H1 (cell line): ENCODE measurements at regions not wholly inside any gene's neighbourhood (a gene's known extent, or its start where the extent isn't known, plus 50 kb on each side); places are given as distances from the start of the nearest gene placed in this dataset.

Experiments used
- CTCF ChIA-PET: fragments of 300-600 bp; sonication (Branson Sonifier 250); formaldehyde crosslinking; loops from one replicate; lab custom pipeline; 2021; ENCODE audit not compliant: partially characterized antibody; lab: Charles Lee
- POLR2A ChIA-PET: fragments of 300-600 bp; sonication (Branson Sonifier 250); formaldehyde crosslinking; loops from one replicate; lab custom pipeline; 2021; ENCODE audit warnings: inconsistent platforms; ENCODE audit not compliant: partially characterized antibody; lab: Charles Lee
- DNase-seq, 2 experiments: peaks; one replicate each; pipeline versions ENCODE4 v3.0.0 to v3.0.0-alpha.2; 2010 to 2022; ENCODE audit warnings: low spot score in 2 of 2, low read depth in 1 of 2, mixed read lengths in 1 of 2
- FAIRE-seq: peaks from 2 replicates; lab custom pipeline; 2011; peaks lifted over from hg19 to GRCh38; lab: Jason Lieb, UNC
- H2AFZ ChIP-seq: 2 replicates; pipeline ENCODE4 v1.8.1; 2012; ENCODE audit warnings: low read length, inconsistent platforms
- H2AK5ac ChIP-seq: 2 replicates; pipeline ENCODE4 v1.6.1; 2013; ENCODE audit warnings: low read depth, low read length
- H2BK120ac ChIP-seq: replicated peaks from 2 replicates; pipeline ENCODE3; 2013; ENCODE audit warnings: low read depth, low read length, inconsistent platforms
- H2BK12ac ChIP-seq: 2 replicates; pipeline ENCODE4 v1.6.1; 2013; ENCODE audit warnings: low read depth, low read length
- H2BK15ac ChIP-seq: 2 replicates; pipeline ENCODE4 v1.6.1; 2013; ENCODE audit warnings: low read length
- H2BK20ac ChIP-seq: 2 replicates; pipeline ENCODE4 v1.6.1; 2013; ENCODE audit warnings: low read length
- H2BK5ac ChIP-seq: 2 replicates; pipeline ENCODE4 v1.6.1; 2013; ENCODE audit warnings: low read depth, low read length
- H3K14ac ChIP-seq: 2 replicates; pipeline ENCODE4 v1.6.1; 2013; ENCODE audit warnings: inconsistent platforms; ENCODE audit not compliant: insufficient read length
- H3K18ac ChIP-seq: 2 replicates; pipeline ENCODE4 v1.6.1; 2013; ENCODE audit warnings: low read length; ENCODE audit errors: extremely low read depth
- H3K23ac ChIP-seq: 2 replicates; pipeline ENCODE4 v1.6.1; 2013; ENCODE audit warnings: inconsistent platforms; ENCODE audit not compliant: insufficient read length
- H3K23me2 ChIP-seq: 2 replicates; pipeline ENCODE4 v1.6.1; 2013; ENCODE audit warnings: low read depth, low read length
- H3K27ac ChIP-seq: 2 replicates; pipeline ENCODE4 v1.6.1; 2011; ENCODE audit warnings: low read depth, low read length, inconsistent platforms
- H3K27me3 ChIP-seq, 4 experiments: replicated peaks in 1 of 4; 1 replicate in 1 of 4; 2 replicates in 3 of 4; pipeline versions ENCODE4 v1.6.1 to v1.8.1; 2011 to 2013; ENCODE audit warnings: low read length in 3 of 4, mild to moderate bottlenecking in 3 of 4, inconsistent platforms in 2 of 4, mixed read lengths in 2 of 4, moderate library complexity in 1 of 4; ENCODE audit not compliant: control insufficient read depth in 3 of 4, insufficient read depth in 3 of 4; ENCODE audit errors: extremely low read depth in 1 of 4
- H3K36me3 ChIP-seq, 4 experiments: 2 replicates each; pipeline versions ENCODE4 v1.6.1 to v1.8.1; 2011 to 2013; ENCODE audit warnings: mild to moderate bottlenecking in 4 of 4, low read length in 3 of 4, moderate library complexity in 2 of 4, control low read depth in 1 of 4, inconsistent platforms in 1 of 4; ENCODE audit not compliant: insufficient read depth in 4 of 4, control insufficient read depth in 2 of 4
- H3K4ac ChIP-seq: replicated peaks from 2 replicates; pipeline ENCODE3; 2013; ENCODE audit warnings: low read length, low read depth, mixed read lengths, inconsistent platforms; ENCODE audit not compliant: insufficient read length
- H3K4me1 ChIP-seq, 4 experiments: replicated peaks in 1 of 4; 1 replicate in 1 of 4; 2 replicates in 3 of 4; pipeline versions ENCODE4 v1.6.1 to v1.8.1; 2011 to 2013; ENCODE audit warnings: low read length in 3 of 4, inconsistent platforms in 2 of 4, mixed read lengths in 1 of 4; ENCODE audit not compliant: insufficient read depth in 4 of 4, control insufficient read depth in 3 of 4
- H3K4me2 ChIP-seq, 2 experiments: 2 replicates each; pipeline versions ENCODE4 v1.6.1 to v1.8.1; 2011 to 2013; ENCODE audit warnings: low read depth in 2 of 2, low read length in 2 of 2, control low read depth in 1 of 2, inconsistent platforms in 1 of 2, mild to moderate bottlenecking in 1 of 2; ENCODE audit not compliant: insufficient read depth in 1 of 2
- H3K4me3 ChIP-seq, 4 experiments: fragments of 200-600, 300-600 bp in 1 of 4; sonication (generic), shearing (Covaris generic), sonication (Bioruptor Twin) in 1 of 4; 2 replicates each; pipeline versions ENCODE4 v1.5.1 to v1.8.1; 2011 to 2016; ENCODE audit warnings: low read length in 4 of 4, low read depth in 3 of 4, control low read depth in 2 of 4, inconsistent platforms in 2 of 4, mild to moderate bottlenecking in 2 of 4, mixed read lengths in 1 of 4, moderate library complexity in 1 of 4; ENCODE audit not compliant: insufficient read depth in 2 of 4; ENCODE audit errors: extremely low read depth in 1 of 4
- H3K56ac ChIP-seq: replicated peaks from 2 replicates; pipeline ENCODE3; 2013; ENCODE audit warnings: low read depth, mild to moderate bottlenecking, mixed read lengths, low read length, inconsistent platforms; ENCODE audit not compliant: insufficient read length
- H3K79me1 ChIP-seq: 2 replicates; pipeline ENCODE4 v1.6.1; 2013; ENCODE audit warnings: low read depth, low read length, control low read depth
- H3K79me2 ChIP-seq, 2 experiments: 2 replicates each; pipeline versions ENCODE4 v1.6.1 to v1.8.1; 2012 to 2013; ENCODE audit warnings: low read length in 2 of 2, mild to moderate bottlenecking in 2 of 2, inconsistent platforms in 1 of 2; ENCODE audit not compliant: insufficient read depth in 2 of 2, control insufficient read depth in 1 of 2
- H3K9ac ChIP-seq, 4 experiments: replicated peaks in 1 of 4; 1 replicate in 1 of 4; 2 replicates in 3 of 4; pipeline versions ENCODE4 v1.6.1 to v1.8.1; 2011 to 2013; ENCODE audit warnings: low read depth in 3 of 4, low read length in 3 of 4, control low read depth in 2 of 4, mild to moderate bottlenecking in 2 of 4, moderate library complexity in 2 of 4, inconsistent platforms in 1 of 4; ENCODE audit errors: extremely low read depth in 1 of 4
- H3K9me3 ChIP-seq, 2 experiments: 2 replicates each; pipeline versions ENCODE4 v1.6.1 to v1.8.1; 2012 to 2013; ENCODE audit warnings: mild to moderate bottlenecking in 2 of 2, moderate library complexity in 2 of 2, control low read depth in 1 of 2, inconsistent platforms in 1 of 2, low read depth in 1 of 2, low read length in 1 of 2, mixed read lengths in 1 of 2; ENCODE audit not compliant: insufficient read depth in 2 of 2
- H4K20me1 ChIP-seq, 2 experiments: replicated peaks in 1 of 2; 2 replicates each; pipeline versions ENCODE3 to v1.8.1; 2011 to 2013; ENCODE audit warnings: inconsistent platforms in 2 of 2, low read length in 2 of 2, mild to moderate bottlenecking in 1 of 2; ENCODE audit not compliant: insufficient read depth in 2 of 2, control insufficient read depth in 1 of 2
- H4K5ac ChIP-seq: 2 replicates; pipeline ENCODE4 v1.6.1; 2013; ENCODE audit warnings: low read length, low read depth, mixed read lengths, inconsistent platforms; ENCODE audit not compliant: insufficient read length
- H4K8ac ChIP-seq: 2 replicates; pipeline ENCODE4 v1.8.0; 2013; ENCODE audit warnings: mild to moderate bottlenecking, moderate library complexity, low read length, inconsistent platforms; ENCODE audit not compliant: insufficient read depth; ENCODE audit errors: extremely low read depth
- H4K91ac ChIP-seq: replicated peaks from 2 replicates; pipeline ENCODE3; 2013; ENCODE audit warnings: low read length, mixed read lengths, inconsistent platforms; ENCODE audit not compliant: insufficient read length
- BACH1 ChIP-seq: IDR thresholded peaks from 2 replicates; pipeline ENCODE4 v1.6.1; 2012; ENCODE audit warnings: low read length, improper control_type of control experiment
- BCL11A ChIP-seq, 2 experiments: IDR thresholded peaks; one replicate each; pipeline ENCODE4 v1.6.1; 2011; ENCODE audit warnings: low read depth in 2 of 2, low read length in 2 of 2, mild to moderate bottlenecking in 2 of 2
- CBX8 ChIP-seq: fragments of 300-800, 300-1000 bp; sonication (generic); IDR thresholded peaks from 2 replicates; pipeline ENCODE4 v1.7.1; 2016; ENCODE audit warnings: low read depth, low read length, borderline replicate concordance
- CHD2 ChIP-seq: IDR thresholded peaks from 2 replicates; pipeline ENCODE4 v1.6.1; 2012; ENCODE audit warnings: low read length, improper control_type of control experiment
- CREB1 ChIP-seq: IDR thresholded peaks from 2 replicates; pipeline ENCODE4 v1.6.1; 2012; ENCODE audit warnings: inconsistent platforms
- HDAC2 ChIP-seq, 2 experiments: fragments of 300-600 bp in 1 of 2; sonication (generic) in 1 of 2; IDR thresholded peaks; 2 replicates each; pipeline ENCODE4 v1.6.1; 2011 to 2012; ENCODE audit warnings: low read depth in 2 of 2, low read length in 2 of 2, mild to moderate bottlenecking in 2 of 2, moderate library complexity in 2 of 2, borderline replicate concordance in 1 of 2, inconsistent platforms in 1 of 2
- JUND ChIP-seq: IDR thresholded peaks from 2 replicates; pipeline ENCODE4 v1.6.1; 2011; ENCODE audit warnings: mild to moderate bottlenecking, improper control_type of control experiment, low read length
- RBBP5 ChIP-seq: IDR thresholded peaks from 2 replicates; pipeline ENCODE4 v1.7.1; 2012; ENCODE audit warnings: low read depth, mild to moderate bottlenecking, inconsistent platforms, low read length, moderate library complexity, borderline replicate concordance
- SIN3A ChIP-seq, 2 experiments: IDR thresholded peaks in 1 of 2; conservative IDR thresholded peaks in 1 of 2; 2 replicates each; pipeline ENCODE4 v1.6.1; 2011 to 2012; ENCODE audit warnings: low read length in 2 of 2, improper control_type of control experiment in 1 of 2, low read depth in 1 of 2, mild to moderate bottlenecking in 1 of 2
- SP2 ChIP-seq: IDR thresholded peaks from 2 replicates; pipeline ENCODE4 v1.6.1; 2012; ENCODE audit warnings: mild to moderate bottlenecking, low read length, inconsistent platforms
- SP4 ChIP-seq: IDR thresholded peaks from 2 replicates; pipeline ENCODE4 v1.6.1; 2012; ENCODE audit warnings: low read length, inconsistent platforms
- TAF1 ChIP-seq: IDR thresholded peaks from 2 replicates; pipeline ENCODE4 v1.6.1; 2011; ENCODE audit warnings: mild to moderate bottlenecking, low read depth, low read length
- TEAD4 ChIP-seq: IDR thresholded peaks from 2 replicates; pipeline ENCODE4 v1.6.1; 2012; ENCODE audit warnings: low read depth, low read length, inconsistent platforms, mixed read lengths
- ZNF274 ChIP-seq: IDR thresholded peaks from 2 replicates; pipeline ENCODE4 v1.7.0; 2012; ENCODE audit warnings: low read length, borderline replicate concordance; ENCODE audit errors: extremely low read depth
- WGBS, 2 experiments: shearing (Covaris generic) in 1 of 2; methylation state at CpG; one replicate each; pipeline versions ENCODE4 v1.1.6 to v1.1.7; 2013 to 2015; ENCODE audit warnings: low lambda C conversion rate in 2 of 2, mixed read lengths in 2 of 2, inconsistent platforms in 1 of 2, low coverage in 1 of 2, missing lambda C conversion rate in 1 of 2; ENCODE audit not compliant: insufficient replicate concordance in 2 of 2, insufficient coverage in 1 of 2, insufficient read length in 1 of 2; ENCODE audit errors: extremely low coverage in 1 of 2, missing lambda C conversion rate in 1 of 2; 5-methylcytosine and 5-hydroxymethylcytosine counted together

GRCh38 chr2:75389271-75389670 is 171.5 kb downstream of the EVA1A start:
- no peak overlapping the region for H3K4me2 ChIP-seq
- no peak overlapping the region for H3K23ac ChIP-seq
- no peak overlapping the region for H2BK12ac ChIP-seq
- POLR2A ChIA-PET: no interaction called here
- H3K4me3 ChIP-seq: no peak overlapping the region
- no peaks in the 10 kb centered on the region for H3K79me2 ChIP-seq
- no peak overlapping the region for H2AK5ac ChIP-seq
- H3K27me3 ChIP-seq: no peaks in the 10 kb centered on the region
- H3K36me3 ChIP-seq: peaks cover 0 to 2% (median 0%) of the 10 kb centered on the region in 4 experiments; a peak in 1 of 8 replicates
- no peak overlapping the region for H4K5ac ChIP-seq
- H3K9me3 ChIP-seq: peaks cover 8 to 9% of the 10 kb centered on the region in 2 experiments; a peak in 3 of 4 replicates
- no peaks in the 10 kb centered on the region for H4K20me1 ChIP-seq
- no peak overlapping the region for H3K18ac ChIP-seq
- TF ChIP-seq RBBP5 (no peak), SIN3A (conservative IDR thresholded peaks at IDR 0.05 in 1 of 2, IDR thresholded peaks at IDR 0.05 in 1 of 2; ENCODE audit: low read depth in 1 of 2, low read length in 2 of 2) (no peak), SP2 (no peak), TAF1 (no peak), BCL11A (IDR thresholded peaks at IDR 0.05; ENCODE audit: low read depth in 2 of 2, low read length in 2 of 2) (no peak), SP4 (no peak), JUND (no peak), BACH1 (no peak), HDAC2 (IDR thresholded peaks at IDR 0.05; ENCODE audit: borderline replicate concordance in 1 of 2, low read depth in 2 of 2, low read length in 2 of 2) (no peak), ZNF274 (no peak), CHD2 (no peak), CBX8 (no peak), TEAD4 (no peak), CREB1 (no peak)
- H3K79me1 ChIP-seq: no peaks in the 10 kb centered on the region
- H2BK15ac ChIP-seq: no peak overlapping the region
- no peak overlapping the region for H4K91ac ChIP-seq
- H2AFZ ChIP-seq: no peak overlapping the region
- H3K27ac ChIP-seq: no peak overlapping the region
- CTCF ChIA-PET: no interaction called here
- FAIRE-seq (no peak), DNase-seq (no peak)
- no peak overlapping the region for H3K14ac ChIP-seq
- no peak overlapping the region for H2BK5ac ChIP-seq
- H3K56ac ChIP-seq: no peak overlapping the region
- H3K9ac ChIP-seq: no peak overlapping the region
- H4K8ac ChIP-seq: no peak overlapping the region
- H3K23me2 ChIP-seq: no peaks in the 10 kb centered on the region
- H2BK120ac ChIP-seq: no peak overlapping the region
- H2BK20ac ChIP-seq: no peak overlapping the region
- H3K4me1 ChIP-seq: no peaks in the 10 kb centered on the region; a peak in 1 of 7 replicates
- no peak overlapping the region for H3K4ac ChIP-seq
- 97% methylated on average over 2 of the region's 2 CpGs; no CpG with 5 or more reads in 1 of the 2 experiments for WGBS, 2 experiments
